Smooth muscle cell (in vitro differentiated cells): ENCODE measurements at regions not wholly inside any gene's neighbourhood (a gene's known extent, or its start where the extent isn't known, plus 50 kb on each side); places are given as distances from the start of the nearest gene placed in this dataset.
"Not testable (repeated sequence)": the region's sequence is repeated elsewhere in the genome, so short reads cannot be mapped to it uniquely, and the experiment has no call there.

Source experiments
- DNase-seq: peaks from one replicate; lab custom pipeline; 2025; ENCODE audit not compliant: unreplicated experiment; lab: John Stamatoyannopoulos, UW
- H2AFZ ChIP-seq: fragments of 200-600 bp; sonication (generic); 2 replicates; pipeline ENCODE4 v1.6.0; 2016; ENCODE audit warnings: antibody characterized with exemption, low read depth, mild to moderate bottlenecking
- H3F3A ChIP-seq: fragments of 200-600 bp; sonication (generic); 2 replicates; pipeline ENCODE4 v1.6.0; 2017; ENCODE audit warnings: antibody characterized with exemption, low read depth
- H3K27ac ChIP-seq: fragments of 200-600 bp; sonication (generic); 2 replicates; pipeline ENCODE4 v1.5.1; 2016; ENCODE audit warnings: low read depth, mild to moderate bottlenecking
- H3K27me3 ChIP-seq: fragments of 200-600 bp; sonication (generic); 2 replicates; pipeline ENCODE4 v1.6.1; 2016; ENCODE audit warnings: low read depth, mild to moderate bottlenecking
- H3K36me3 ChIP-seq: fragments of 200-600 bp; sonication (generic); 2 replicates; pipeline ENCODE4 v1.5.1; 2016; ENCODE audit warnings: low read depth
- H3K4me1 ChIP-seq: fragments of 200-600 bp; sonication (generic); 2 replicates; pipeline ENCODE4 v1.5.1; 2016; ENCODE audit warnings: low read depth
- H3K4me2 ChIP-seq: fragments of 200-600 bp; sonication (generic); 2 replicates; pipeline ENCODE4 v1.6.0; 2016; ENCODE audit warnings: mild to moderate bottlenecking
- H3K4me3 ChIP-seq: fragments of 200-600 bp; sonication (generic); 2 replicates; pipeline ENCODE4 v1.5.1; 2016; ENCODE audit warnings: mild to moderate bottlenecking
- H3K79me2 ChIP-seq: fragments of 200-600 bp; sonication (generic); 2 replicates; pipeline ENCODE4 v1.6.0; 2016; ENCODE audit warnings: low read depth, mild to moderate bottlenecking
- H3K9ac ChIP-seq: fragments of 200-600 bp; sonication (generic); 2 replicates; pipeline ENCODE4 v1.6.0; 2016; ENCODE audit warnings: low read depth
- H3K9me3 ChIP-seq: fragments of 200-600 bp; sonication (generic); replicated peaks from 2 replicates; pipeline ENCODE4 v1.5.1; 2016; ENCODE audit warnings: low read depth
- H4K20me1 ChIP-seq: fragments of 200-600 bp; sonication (generic); 2 replicates; pipeline ENCODE4 v1.6.0; 2016; ENCODE audit warnings: low read depth
- WGBS: methylation state at CpG from one replicate; pipeline ENCODE4 v1.1.7; 2016; ENCODE audit warnings: low lambda C conversion rate; 5-methylcytosine and 5-hydroxymethylcytosine counted together
- TF ChIP-seq, protein P1 (sequence below): fragments of 200-600 bp; sonication (generic); IDR thresholded peaks from 2 replicates; pipeline ENCODE4 v1.5.1; 2017; ENCODE audit warnings: borderline replicate concordance, mild to moderate bottlenecking, antibody characterized with exemption; ENCODE audit not compliant: insufficient read depth, poor library complexity, severe bottlenecking

DNA sequence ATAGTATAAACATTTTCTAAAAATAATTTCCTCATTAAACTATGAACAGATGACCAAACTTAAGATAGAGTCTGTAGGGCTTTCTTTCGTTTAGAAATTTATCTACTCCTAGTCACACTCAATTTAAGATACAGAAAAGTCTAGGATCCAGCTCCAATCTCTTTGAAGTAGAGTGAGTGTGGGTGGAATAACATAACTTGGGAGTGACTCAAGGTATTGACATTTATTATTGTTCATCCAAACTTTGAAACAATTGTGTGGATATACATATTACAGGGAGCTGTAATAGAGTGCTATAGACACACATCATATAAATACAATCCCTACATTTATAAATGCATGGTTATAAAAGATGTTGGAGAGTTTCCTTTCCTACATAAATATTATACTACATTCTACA lies 715.2 kb upstream of the MANEA start:
- DNase-seq, result no peak
- Histone ChIP-seq H3K9me3 (no peaks in the 10 kb centered on the region), H3K79me2 (no peaks in the 10 kb centered on the region), H3K4me3 (no peak overlapping the region), H4K20me1 (no peaks in the 10 kb centered on the region), H3K4me1 (peaks cover 7% of the 10 kb centered on the region), H3K9ac (no peak overlapping the region), H2AFZ (peak overlapping the region; percentile 61), H3K27me3 (no peaks in the 10 kb centered on the region), H3K27ac (no peak overlapping the region), H3K4me2 (peak overlapping the region; percentile 16), H3K36me3 (no peaks in the 10 kb centered on the region), H3F3A (no peaks in the 10 kb centered on the region)
- TF ChIP-seq, protein P1, sequence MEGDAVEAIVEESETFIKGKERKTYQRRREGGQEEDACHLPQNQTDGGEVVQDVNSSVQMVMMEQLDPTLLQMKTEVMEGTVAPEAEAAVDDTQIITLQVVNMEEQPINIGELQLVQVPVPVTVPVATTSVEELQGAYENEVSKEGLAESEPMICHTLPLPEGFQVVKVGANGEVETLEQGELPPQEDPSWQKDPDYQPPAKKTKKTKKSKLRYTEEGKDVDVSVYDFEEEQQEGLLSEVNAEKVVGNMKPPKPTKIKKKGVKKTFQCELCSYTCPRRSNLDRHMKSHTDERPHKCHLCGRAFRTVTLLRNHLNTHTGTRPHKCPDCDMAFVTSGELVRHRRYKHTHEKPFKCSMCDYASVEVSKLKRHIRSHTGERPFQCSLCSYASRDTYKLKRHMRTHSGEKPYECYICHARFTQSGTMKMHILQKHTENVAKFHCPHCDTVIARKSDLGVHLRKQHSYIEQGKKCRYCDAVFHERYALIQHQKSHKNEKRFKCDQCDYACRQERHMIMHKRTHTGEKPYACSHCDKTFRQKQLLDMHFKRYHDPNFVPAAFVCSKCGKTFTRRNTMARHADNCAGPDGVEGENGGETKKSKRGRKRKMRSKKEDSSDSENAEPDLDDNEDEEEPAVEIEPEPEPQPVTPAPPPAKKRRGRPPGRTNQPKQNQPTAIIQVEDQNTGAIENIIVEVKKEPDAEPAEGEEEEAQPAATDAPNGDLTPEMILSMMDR, result no peak
- WGBS, result 13% methylated on average over 1 of the region's 1 CpG

DNA sequence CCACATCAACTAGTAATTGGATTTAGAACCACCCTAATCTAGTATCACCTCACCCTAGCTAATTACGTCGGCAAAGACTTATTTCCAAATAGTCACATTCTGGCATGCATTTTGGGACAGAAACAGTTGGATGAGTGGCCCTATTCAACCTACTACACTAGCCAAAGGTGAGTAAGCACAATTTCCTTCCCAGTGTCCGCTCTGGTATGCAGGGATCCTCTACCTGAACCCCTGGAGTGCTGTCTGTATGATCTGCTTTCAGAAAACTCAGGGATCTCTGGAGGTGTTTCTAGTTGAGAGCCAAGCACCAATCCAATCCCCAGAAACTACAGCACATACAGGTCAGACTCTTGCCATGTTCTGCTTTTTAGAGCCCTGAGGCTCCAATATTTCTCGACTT lies 717.4 kb upstream of the MANEA start:
- no peak overlapping the region for H3K4me3 ChIP-seq
- 83% methylated on average over 4 of the region's 4 CpGs for WGBS
- H3K27ac ChIP-seq, result no peak overlapping the region
- H3K9ac ChIP-seq, result no peak overlapping the region
- peaks cover 7% of the 10 kb centered on the region for H3K4me1 ChIP-seq
- TF ChIP-seq, protein P1, result no peak
- no peaks in the 10 kb centered on the region for H3K27me3 ChIP-seq
- DNase-seq, result no peak
- H2AFZ ChIP-seq, result no peak overlapping the region
- H3K9me3 ChIP-seq, result no peaks in the 10 kb centered on the region
- no peaks in the 10 kb centered on the region for H3F3A ChIP-seq
- H3K36me3 ChIP-seq, result no peaks in the 10 kb centered on the region
- H4K20me1 ChIP-seq, result no peaks in the 10 kb centered on the region
- no peak overlapping the region for H3K4me2 ChIP-seq
- no peaks in the 10 kb centered on the region for H3K79me2 ChIP-seq

DNA sequence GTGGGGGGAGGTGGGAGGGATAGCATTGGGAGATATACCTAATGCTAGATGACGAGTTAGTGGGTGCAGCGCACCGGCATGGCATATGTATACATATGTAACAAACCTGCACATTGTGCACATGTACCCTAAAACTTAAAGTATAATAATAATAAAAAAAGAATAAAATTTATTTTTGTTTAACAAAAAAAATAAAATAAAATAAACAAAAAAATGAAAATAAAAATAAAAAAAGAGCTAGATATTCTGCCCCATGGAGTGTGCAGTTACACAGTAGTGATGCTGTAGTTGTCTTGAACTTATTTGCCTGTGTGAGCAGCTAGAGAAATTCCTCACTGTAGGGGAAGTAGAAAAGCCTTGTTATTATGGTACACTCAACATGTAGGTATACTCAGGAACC lies 720.3 kb upstream of the MANEA start:
- not testable (repeated sequence) for H3K4me1 ChIP-seq, H3K27ac ChIP-seq

DNA sequence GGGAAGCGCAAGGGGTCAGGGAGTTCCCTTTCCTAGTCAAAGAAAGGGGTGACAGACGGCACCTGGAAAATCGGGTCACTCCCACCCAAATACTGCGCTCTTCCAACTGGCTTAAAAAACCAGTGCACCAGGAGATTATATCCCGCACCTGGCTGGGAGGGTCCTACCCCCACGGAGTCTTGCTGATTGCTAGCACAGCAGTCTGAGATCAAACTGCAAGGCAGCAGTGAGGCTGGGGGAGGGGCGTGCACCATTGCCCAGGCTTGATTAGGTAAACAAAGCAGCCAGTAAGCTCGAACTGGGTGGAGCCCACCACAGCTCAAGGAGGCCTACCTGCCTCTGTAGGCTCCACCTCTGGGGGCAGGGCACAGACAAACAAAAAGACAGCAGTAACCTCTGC lies 726.0 kb upstream of the MANEA start:
- not testable (repeated sequence) for H3K36me3 ChIP-seq, H3K27me3 ChIP-seq, H3K27ac ChIP-seq, H3F3A ChIP-seq, H3K4me1 ChIP-seq, H3K9me3 ChIP-seq, H4K20me1 ChIP-seq, DNase-seq, H3K4me3 ChIP-seq, H2AFZ ChIP-seq, H3K9ac ChIP-seq, H3K79me2 ChIP-seq, H3K4me2 ChIP-seq
- 85% methylated on average over 8 of the region's 8 CpGs for WGBS

More for the DNA sequence above, 720.3 kb upstream of the MANEA start:
- H3F3A ChIP-seq, H3K9me3 ChIP-seq, H3K36me3 ChIP-seq, H4K20me1 ChIP-seq, H3K4me3 ChIP-seq, H3K9ac ChIP-seq, H3K27me3 ChIP-seq, H2AFZ ChIP-seq, H3K4me2 ChIP-seq, DNase-seq, H3K79me2 ChIP-seq: not testable (repeated sequence)
- 100% methylated on average over 3 of the region's 3 CpGs for WGBS

DNA sequence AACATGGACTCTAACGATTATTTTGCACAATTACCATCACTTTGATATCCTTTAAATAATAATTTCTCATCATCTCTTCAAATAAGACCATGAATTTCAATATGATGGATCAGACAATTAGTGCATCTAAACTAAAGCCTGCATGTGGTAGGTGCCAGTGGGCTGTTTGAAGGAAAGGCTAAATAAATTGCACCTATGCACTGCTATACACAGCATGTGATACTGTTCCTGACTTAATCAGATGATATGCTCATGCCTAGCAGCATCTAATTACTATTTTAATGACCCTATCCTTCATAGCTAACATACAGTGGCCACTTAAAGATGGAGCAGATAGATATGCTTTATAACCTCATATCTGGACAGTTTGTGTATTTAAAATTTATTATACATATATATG lies 731.6 kb upstream of the MANEA start:
- DNase-seq, result no peak
- TF ChIP-seq, protein P1, result no peak
- Histone ChIP-seq H3K27ac (no peak overlapping the region), H3K4me1 (no peaks in the 10 kb centered on the region), H3K27me3 (no peaks in the 10 kb centered on the region), H2AFZ (no peak overlapping the region), H3K9ac (no peak overlapping the region), H3K79me2 (no peaks in the 10 kb centered on the region), H3K4me2 (no peak overlapping the region), H4K20me1 (no peaks in the 10 kb centered on the region), H3K36me3 (no peaks in the 10 kb centered on the region), H3K9me3 (no peaks in the 10 kb centered on the region), H3F3A (no peaks in the 10 kb centered on the region), H3K4me3 (no peak overlapping the region)
- WGBS, result 77% methylated on average over 1 of the region's 1 CpG
